ENCODE measurements at regions not wholly inside any gene's neighbourhood (a gene's known extent, or its start where the extent isn't known, plus 50 kb on each side); places are given as distances from the start of the nearest gene placed in this dataset.

- Histone ChIP-seq H3K79me2 (ENCODE audit: control insufficient read depth, insufficient read depth, low read length) (no peaks in the 10 kb centered on the region), H3K4me1 (ENCODE audit: control insufficient read depth, extremely low read depth, insufficient read depth, low read length) (no peaks in the 10 kb centered on the region), H3K9ac (replicated peaks; ENCODE audit: extremely low read depth, insufficient read depth, low read length) (no peak overlapping the region), H3K9me1 (replicated peaks; ENCODE audit: control insufficient read depth, extremely low read depth, insufficient read depth, low read length) (no peaks in the 10 kb centered on the region), H3K4me3 (replicated peaks in 1 of 3; ENCODE audit: insufficient read depth in 1 of 3, low read depth in 1 of 3, low read length in 3 of 3) (no peak overlapping the region), H2AFZ (ENCODE audit: low read depth, low read length) (no peak overlapping the region), H3K36me3 (ENCODE audit: control insufficient read depth in 2 of 2, extremely low read depth in 1 of 2, insufficient read depth in 2 of 2, low read length in 2 of 2) (no peaks in the 10 kb centered on the region), H3K9me3 (replicated peaks; ENCODE audit: control insufficient read depth, insufficient read depth, low read length) (no peaks in the 10 kb centered on the region), H4K20me1 (replicated peaks; ENCODE audit: control insufficient read depth, extremely low read depth, insufficient read depth, low read length) (no peaks in the 10 kb centered on the region), H3K27me3 (ENCODE audit: control insufficient read depth in 2 of 2, insufficient read depth in 2 of 2, low read length in 2 of 2) (no peaks in the 10 kb centered on the region), H3K27ac (ENCODE audit: insufficient read depth, low read depth, low read length) (no peak overlapping the region), H3K4me2 (ENCODE audit: insufficient read depth, low read length) (no peak overlapping the region)
- DNase-seq (ENCODE audit: low read depth, low spot score), result no peak
- dilution Hi-C loops (cut with MboI; ENCODE audit: extremely low pct_ligation_motif_present, low sequenced_read_pairs) (no loop called here), intact Hi-C loops (cut with micrococcal nuclease) (no loop called here)
- TF ChIP-seq FOS (IDR thresholded peaks at IDR 0.05; ENCODE audit: borderline replicate concordance, insufficient read depth, low read length) (no peak), MYC (IDR thresholded peaks at IDR 0.05; ENCODE audit: low read depth, low read length) (no peak), JUN (IDR thresholded peaks at IDR 0.05; ENCODE audit: borderline replicate concordance, insufficient read depth, insufficient read length, low read depth) (no peak), MAX (IDR thresholded peaks at IDR 0.05; ENCODE audit: insufficient read depth, insufficient read length) (no peak), POLR2A (IDR thresholded peaks at IDR 0.05; ENCODE audit: low read depth, low read length) (no peak), POLR2AphosphoS5 (IDR thresholded peaks at IDR 0.05; ENCODE audit: insufficient read depth, low read depth, low read length) (no peak), EZH2 (IDR thresholded peaks at IDR 0.05; ENCODE audit: borderline replicate concordance, low read depth, low read length, severe bottlenecking) (no peak), GATA2 (IDR thresholded peaks at IDR 0.05; ENCODE audit: insufficient read depth, insufficient read length, low read depth, low read length) (no peak), CTCF (IDR thresholded peaks at IDR 0.05; ENCODE audit: extremely low read depth in 1 of 2, insufficient read depth in 1 of 2, low read depth in 1 of 2, low read length in 2 of 2) (no peak)
- ChIA-PET CTCF (no interaction called here), POLR2A (no interaction called here)
- no TSS peak for BruUV-seq (replicated peaks)
- no peak for FAIRE-seq
Measured at GRCh38 chr3:10692039-10692622, 123.9 kb upstream of the SLC6A11 start.
